Astrocyte (in vitro differentiated cells and primary cell): ENCODE measurements at regions not wholly inside any gene's neighbourhood (a gene's known extent, or its start where the extent isn't known, plus 50 kb on each side); places are given as distances from the start of the nearest gene placed in this dataset.

Experiments used
- DNase-seq: peaks from one replicate; pipeline ENCODE4 v3.0.0-alpha.2; 2010; ENCODE audit warnings: low read depth
- FAIRE-seq: peaks from 2 replicates; lab custom pipeline; 2011; peaks lifted over from hg19 to GRCh38; lab: Jason Lieb, UNC
- H2AFZ ChIP-seq: 2 replicates; pipeline ENCODE4 v1.6.0; 2012; ENCODE audit warnings: low read depth, low read length, inconsistent platforms
- H3K27ac ChIP-seq: 2 replicates; pipeline ENCODE4 v1.5.1; 2011; ENCODE audit warnings: low read depth, low read length, inconsistent platforms
- H3K27me3 ChIP-seq: 2 replicates; pipeline ENCODE4 v1.6.0; 2011; ENCODE audit warnings: low read length, inconsistent platforms; ENCODE audit not compliant: insufficient read depth
- H3K36me3 ChIP-seq: 2 replicates; pipeline ENCODE4 v1.5.1; 2011; ENCODE audit warnings: low read length, inconsistent platforms; ENCODE audit not compliant: insufficient read depth
- H3K4me1 ChIP-seq: 2 replicates; pipeline ENCODE4 v1.5.1; 2011; ENCODE audit warnings: low read length, inconsistent platforms; ENCODE audit not compliant: insufficient read depth
- H3K4me2 ChIP-seq: 2 replicates; pipeline ENCODE4 v1.6.0; 2012; ENCODE audit warnings: low read length, inconsistent platforms
- H3K4me3 ChIP-seq: 2 replicates; pipeline ENCODE4 v1.5.1; 2011; ENCODE audit warnings: low read depth, mild to moderate bottlenecking, low read length, inconsistent platforms; ENCODE audit not compliant: insufficient read depth
- H3K79me2 ChIP-seq: 2 replicates; pipeline ENCODE4 v1.6.0; 2012; ENCODE audit warnings: mild to moderate bottlenecking, low read length, inconsistent platforms; ENCODE audit not compliant: insufficient read depth
- H3K9ac ChIP-seq: 2 replicates; pipeline ENCODE4 v1.6.0; 2012; ENCODE audit warnings: mild to moderate bottlenecking, low read length, inconsistent platforms
- H3K9me3 ChIP-seq: 2 replicates; pipeline ENCODE4 v1.5.1; 2012; ENCODE audit warnings: low read depth, mild to moderate bottlenecking, low read length, inconsistent platforms; ENCODE audit not compliant: insufficient read depth
- H4K20me1 ChIP-seq: 2 replicates; pipeline ENCODE4 v1.6.0; 2012; ENCODE audit warnings: low read length, inconsistent platforms; ENCODE audit not compliant: insufficient read depth
- H3K27ac Mint-ChIP-seq: one replicate; pipeline ENCODE4 v1.8.0; 2021; ENCODE audit warnings: mild to moderate bottlenecking, mixed read lengths; ENCODE audit not compliant: unreplicated experiment
- H3K27me3 Mint-ChIP-seq: one replicate; pipeline ENCODE4 v1.8.0; 2021; ENCODE audit warnings: low read depth, mixed read lengths; ENCODE audit not compliant: unreplicated experiment
- H3K36me3 Mint-ChIP-seq: one replicate; pipeline ENCODE4 v1.8.0; 2021; ENCODE audit warnings: low read depth, mixed read lengths; ENCODE audit not compliant: unreplicated experiment
- H3K4me1 Mint-ChIP-seq: one replicate; pipeline ENCODE4 v1.8.0; 2021; ENCODE audit warnings: low read depth, mixed read lengths; ENCODE audit not compliant: unreplicated experiment
- H3K4me3 Mint-ChIP-seq: one replicate; pipeline ENCODE4 v1.8.0; 2021; ENCODE audit warnings: mild to moderate bottlenecking, moderate library complexity, mixed read lengths; ENCODE audit not compliant: unreplicated experiment
- H3K9me3 Mint-ChIP-seq: one replicate; pipeline ENCODE4 v1.8.0; 2021; ENCODE audit warnings: mild to moderate bottlenecking, mixed read lengths; ENCODE audit not compliant: unreplicated experiment
- EZH2 ChIP-seq: IDR thresholded peaks from 2 replicates; pipeline ENCODE4 v1.6.1; 2012; ENCODE audit warnings: mild to moderate bottlenecking, low read length, inconsistent platforms; ENCODE audit not compliant: insufficient read depth
- TF ChIP-seq, protein P1 (sequence below): IDR thresholded peaks from 2 replicates; pipeline ENCODE4 v1.5.1; 2011; ENCODE audit warnings: low read depth, mild to moderate bottlenecking, inconsistent platforms, low read length, moderate library complexity; ENCODE audit not compliant: insufficient read depth

- Histone ChIP-seq H2AFZ (no peak overlapping the region), H3K9ac (no peak overlapping the region), H3K4me1 (no peaks in the 10 kb centered on the region), H4K20me1 (no peaks in the 10 kb centered on the region), H3K9me3 (no peaks in the 10 kb centered on the region), H3K27me3 (no peaks in the 10 kb centered on the region), H3K36me3 (no peaks in the 10 kb centered on the region), H3K27ac (no peak overlapping the region), H3K4me2 (no peak overlapping the region), H3K4me3 (no peak overlapping the region), H3K79me2 (no peaks in the 10 kb centered on the region)
- Mint-ChIP-seq H3K4me1 (peaks cover 4% of the 10 kb centered on the region), H3K4me3 (no peak overlapping the region), H3K27me3 (no peaks in the 10 kb centered on the region), H3K9me3 (no peaks in the 10 kb centered on the region), H3K27ac (no peak overlapping the region), H3K36me3 (no peaks in the 10 kb centered on the region)
- no peak for TF ChIP-seq EZH2
- TF ChIP-seq, protein P1, sequence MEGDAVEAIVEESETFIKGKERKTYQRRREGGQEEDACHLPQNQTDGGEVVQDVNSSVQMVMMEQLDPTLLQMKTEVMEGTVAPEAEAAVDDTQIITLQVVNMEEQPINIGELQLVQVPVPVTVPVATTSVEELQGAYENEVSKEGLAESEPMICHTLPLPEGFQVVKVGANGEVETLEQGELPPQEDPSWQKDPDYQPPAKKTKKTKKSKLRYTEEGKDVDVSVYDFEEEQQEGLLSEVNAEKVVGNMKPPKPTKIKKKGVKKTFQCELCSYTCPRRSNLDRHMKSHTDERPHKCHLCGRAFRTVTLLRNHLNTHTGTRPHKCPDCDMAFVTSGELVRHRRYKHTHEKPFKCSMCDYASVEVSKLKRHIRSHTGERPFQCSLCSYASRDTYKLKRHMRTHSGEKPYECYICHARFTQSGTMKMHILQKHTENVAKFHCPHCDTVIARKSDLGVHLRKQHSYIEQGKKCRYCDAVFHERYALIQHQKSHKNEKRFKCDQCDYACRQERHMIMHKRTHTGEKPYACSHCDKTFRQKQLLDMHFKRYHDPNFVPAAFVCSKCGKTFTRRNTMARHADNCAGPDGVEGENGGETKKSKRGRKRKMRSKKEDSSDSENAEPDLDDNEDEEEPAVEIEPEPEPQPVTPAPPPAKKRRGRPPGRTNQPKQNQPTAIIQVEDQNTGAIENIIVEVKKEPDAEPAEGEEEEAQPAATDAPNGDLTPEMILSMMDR, result no peak
- DNase-seq (no peak), FAIRE-seq (no peak)
Measured at GRCh38 chr14:48253020-48253419, 577.6 kb upstream of the MDGA2 start.

GRCh38 chr14:48251290-48251689 lies 575.9 kb upstream of the MDGA2 start:
- no peak overlapping the region for H3K9ac ChIP-seq
- no peaks in the 10 kb centered on the region for H3K9me3 ChIP-seq
- H3K4me3 ChIP-seq, result no peak overlapping the region
- no peaks in the 10 kb centered on the region for H3K27me3 ChIP-seq
- TF ChIP-seq EZH2, result no peak
- TF ChIP-seq, protein P1, result no peak
- Mint-ChIP-seq H3K27ac (no peak overlapping the region), H3K9me3 (no peaks in the 10 kb centered on the region), H3K4me3 (no peak overlapping the region), H3K27me3 (no peaks in the 10 kb centered on the region), H3K4me1 (peaks cover 4% of the 10 kb centered on the region), H3K36me3 (no peaks in the 10 kb centered on the region)
- FAIRE-seq (no peak), DNase-seq (no peak)
- no peaks in the 10 kb centered on the region for H3K79me2 ChIP-seq
- no peaks in the 10 kb centered on the region for H4K20me1 ChIP-seq
- no peak overlapping the region for H3K4me2 ChIP-seq
- no peaks in the 10 kb centered on the region for H3K4me1 ChIP-seq
- H3K36me3 ChIP-seq, result no peaks in the 10 kb centered on the region
- no peak overlapping the region for H3K27ac ChIP-seq
- H2AFZ ChIP-seq, result no peak overlapping the region

DNA sequence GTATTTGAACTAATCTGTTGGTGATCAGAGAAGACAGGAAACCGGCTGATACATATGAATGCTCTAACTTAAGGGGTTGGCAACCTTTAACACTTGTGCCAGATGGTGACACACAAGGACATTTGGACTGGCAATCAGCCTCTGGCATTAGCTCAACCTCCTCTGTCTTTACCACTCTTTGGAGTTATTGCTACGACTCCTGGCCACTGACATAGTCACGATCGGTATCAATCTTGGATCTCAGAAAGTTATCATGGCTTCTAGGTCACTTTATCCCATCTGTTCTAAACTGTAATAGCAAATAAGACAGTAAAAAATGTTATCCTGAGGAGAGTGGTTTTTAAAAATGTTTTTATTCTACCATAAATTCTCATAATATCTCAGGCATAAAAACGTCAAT lies 575.2 kb upstream of the MDGA2 start:
- no peaks in the 10 kb centered on the region for H4K20me1 ChIP-seq
- H3K27me3 Mint-ChIP-seq, result no peaks in the 10 kb centered on the region
- H3K4me2 ChIP-seq, result no peak overlapping the region
- TF ChIP-seq, protein P1, result no peak
- FAIRE-seq (no peak), DNase-seq (no peak)
- H3K4me3 Mint-ChIP-seq, result no peak overlapping the region
- H3K36me3 Mint-ChIP-seq, result no peaks in the 10 kb centered on the region
- H3K36me3 ChIP-seq, result no peaks in the 10 kb centered on the region
- H3K79me2 ChIP-seq, result no peaks in the 10 kb centered on the region
- H3K27ac ChIP-seq, result no peak overlapping the region
- H3K9ac ChIP-seq, result no peak overlapping the region
- H3K27ac Mint-ChIP-seq, result no peak overlapping the region
- H3K27me3 ChIP-seq, result no peaks in the 10 kb centered on the region
- no peak overlapping the region for H2AFZ ChIP-seq
- no peaks in the 10 kb centered on the region for H3K9me3 ChIP-seq
- peaks cover 4% of the 10 kb centered on the region for H3K4me1 Mint-ChIP-seq
- H3K9me3 Mint-ChIP-seq, result no peaks in the 10 kb centered on the region
- H3K4me1 ChIP-seq, result no peaks in the 10 kb centered on the region
- H3K4me3 ChIP-seq, result no peak overlapping the region
